ENCODE measurements at regions not wholly inside any gene's neighbourhood (a gene's known extent, or its start where the extent isn't known, plus 50 kb on each side); places are given as distances from the start of the nearest gene placed in this dataset.

GRCh38 chr1:38287547-38287946, 241.0 kb upstream of the POU3F1 start:
- no peak for TF ChIP-seq FOS (IDR thresholded peaks at IDR 0.05; ENCODE audit: borderline replicate concordance, insufficient read depth, low read length)
- no peak for TF ChIP-seq GATA2 (IDR thresholded peaks at IDR 0.05; ENCODE audit: insufficient read depth, insufficient read length, low read depth, low read length)
- no peak for TF ChIP-seq MYC (IDR thresholded peaks at IDR 0.05; ENCODE audit: low read depth, low read length)
- no peak for TF ChIP-seq EZH2 (IDR thresholded peaks at IDR 0.05; ENCODE audit: borderline replicate concordance, low read depth, low read length, severe bottlenecking)
- no peak for TF ChIP-seq POLR2AphosphoS5 (IDR thresholded peaks at IDR 0.05; ENCODE audit: insufficient read depth, low read depth, low read length)
- TF ChIP-seq JUN (IDR thresholded peaks at IDR 0.05; ENCODE audit: borderline replicate concordance, insufficient read depth, insufficient read length, low read depth), result no peak
- no peak for TF ChIP-seq CTCF (IDR thresholded peaks at IDR 0.05; ENCODE audit: extremely low read depth in 1 of 2, insufficient read depth in 1 of 2, low read depth in 1 of 2, low read length in 2 of 2)
- TF ChIP-seq POLR2A (IDR thresholded peaks at IDR 0.05; ENCODE audit: low read depth, low read length), result no peak
- TF ChIP-seq MAX (IDR thresholded peaks at IDR 0.05; ENCODE audit: insufficient read depth, insufficient read length), result no peak
- no peak overlapping the region for H3K4me2 ChIP-seq (ENCODE audit: insufficient read depth, low read length)
- dilution Hi-C loops (cut with MboI; ENCODE audit: extremely low pct_ligation_motif_present, low sequenced_read_pairs), result no loop called here
- no peak for FAIRE-seq
- no peaks in the 10 kb centered on the region for H3K36me3 ChIP-seq (ENCODE audit: control insufficient read depth in 2 of 2, extremely low read depth in 1 of 2, insufficient read depth in 2 of 2, low read length in 2 of 2)
- intact Hi-C loops (cut with micrococcal nuclease), result no loop called here
- H3K79me2 ChIP-seq (ENCODE audit: control insufficient read depth, insufficient read depth, low read length), result no peaks in the 10 kb centered on the region
- H3K27me3 ChIP-seq (ENCODE audit: control insufficient read depth in 2 of 2, insufficient read depth in 2 of 2, low read length in 2 of 2), result peaks cover 7% of the 10 kb centered on the region in 2 experiments
- DNase-seq (ENCODE audit: low read depth, low spot score), result no peak
- H2AFZ ChIP-seq (ENCODE audit: low read depth, low read length), result no peak overlapping the region
- no TSS peak for BruUV-seq (replicated peaks)
- no peaks in the 10 kb centered on the region for H4K20me1 ChIP-seq (replicated peaks; ENCODE audit: control insufficient read depth, extremely low read depth, insufficient read depth, low read length)
- no peaks in the 10 kb centered on the region for H3K4me1 ChIP-seq (ENCODE audit: control insufficient read depth, extremely low read depth, insufficient read depth, low read length)
- no peaks in the 10 kb centered on the region for H3K9me1 ChIP-seq (replicated peaks; ENCODE audit: control insufficient read depth, extremely low read depth, insufficient read depth, low read length)
- H3K9me3 ChIP-seq (replicated peaks; ENCODE audit: control insufficient read depth, insufficient read depth, low read length), result no peaks in the 10 kb centered on the region
- no peak overlapping the region for H3K9ac ChIP-seq (replicated peaks; ENCODE audit: extremely low read depth, insufficient read depth, low read length)
- H3K4me3 ChIP-seq (replicated peaks in 1 of 3; ENCODE audit: insufficient read depth in 1 of 3, low read depth in 1 of 3, low read length in 3 of 3), result no peak overlapping the region
- ChIA-PET POLR2A (no interaction called here), CTCF (no interaction called here)
- H3K27ac ChIP-seq (ENCODE audit: insufficient read depth, low read depth, low read length), result no peak overlapping the region
